SK-N-MC (cell line): ENCODE measurements at regions not wholly inside any gene's neighbourhood (a gene's known extent, or its start where the extent isn't known, plus 50 kb on each side); places are given as distances from the start of the nearest gene placed in this dataset.

Source experiments
- EZH2 ChIP-seq: fragments of 200-600 bp; sonication (generic); IDR thresholded peaks from one replicate; pipeline ENCODE4 v1.6.1; 2017; ENCODE audit warnings: antibody characterized with exemption
- FOXP2 ChIP-seq: optimal IDR thresholded peaks from 2 replicates; pipeline ENCODE3; 2011; ENCODE audit warnings: mild to moderate bottlenecking, moderate library complexity; ENCODE audit not compliant: insufficient read depth; ENCODE audit errors: extremely low read length, control extremely low read depth
- POLR2AphosphoS5 ChIP-seq: IDR thresholded peaks from 2 replicates; pipeline ENCODE4 v1.6.1; 2012; ENCODE audit warnings: mild to moderate bottlenecking, low read depth, low read length, borderline replicate concordance

GRCh38 chr5:152116934-152117333 lies 192.3 kb upstream of the GLRA1 start:
- TF ChIP-seq POLR2AphosphoS5 (no peak), EZH2 (no peak), FOXP2 (no peak)
